ENCODE measurements at regions not wholly inside any gene's neighbourhood (a gene's known extent, or its start where the extent isn't known, plus 50 kb on each side); places are given as distances from the start of the nearest gene placed in this dataset.

- 83% methylated on average over 1 of the region's 1 CpG for WGBS (ENCODE audit: low lambda C conversion rate)
- POLR2A ChIA-PET: no interaction called here
Observed at GRCh38 chr3:117939425-117940027, 1095.1 kb downstream of the IGSF11 start.

More at GRCh38 chr3:117939425-117940027, 1095.1 kb downstream of the IGSF11 start:
- DNase-seq: no peak
- H3K4me2 ChIP-seq: no peak overlapping the region
- no peaks in the 10 kb centered on the region for H3K9me3 ChIP-seq
- no peaks in the 10 kb centered on the region for H3K27me3 ChIP-seq (ENCODE audit: insufficient read depth)
- H3K4me3 ChIP-seq (ENCODE audit: low read depth in 2 of 2, low read length in 1 of 2): no peak overlapping the region
- no peaks in the 10 kb centered on the region for H3F3A ChIP-seq (replicated peaks; ENCODE audit: insufficient read depth)
- no peaks in the 10 kb centered on the region for H4K20me1 ChIP-seq (ENCODE audit: insufficient read depth)
- H3K36me3 ChIP-seq (replicated peaks in 1 of 2; ENCODE audit: control insufficient read depth in 1 of 2, insufficient read depth in 2 of 2, low read length in 1 of 2): no peaks in the 10 kb centered on the region
- H3K9me2 ChIP-seq: no peaks in the 10 kb centered on the region
- no peak overlapping the region for H3K27ac ChIP-seq (ENCODE audit: low read depth in 2 of 2, low read length in 1 of 2)
- TF ChIP-seq YY1 (IDR thresholded peaks at IDR 0.05; ENCODE audit: low read depth): no peak
- TF ChIP-seq MXI1 (IDR thresholded peaks at IDR 0.05; ENCODE audit: low read depth, low read length): no peak
- TF ChIP-seq, protein P1, sequence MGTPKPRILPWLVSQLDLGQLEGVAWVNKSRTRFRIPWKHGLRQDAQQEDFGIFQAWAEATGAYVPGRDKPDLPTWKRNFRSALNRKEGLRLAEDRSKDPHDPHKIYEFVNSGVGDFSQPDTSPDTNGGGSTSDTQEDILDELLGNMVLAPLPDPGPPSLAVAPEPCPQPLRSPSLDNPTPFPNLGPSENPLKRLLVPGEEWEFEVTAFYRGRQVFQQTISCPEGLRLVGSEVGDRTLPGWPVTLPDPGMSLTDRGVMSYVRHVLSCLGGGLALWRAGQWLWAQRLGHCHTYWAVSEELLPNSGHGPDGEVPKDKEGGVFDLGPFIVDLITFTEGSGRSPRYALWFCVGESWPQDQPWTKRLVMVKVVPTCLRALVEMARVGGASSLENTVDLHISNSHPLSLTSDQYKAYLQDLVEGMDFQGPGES (IDR thresholded peaks at IDR 0.05; ENCODE audit: low read depth, low read length): no peak
- TF ChIP-seq GABPA (IDR thresholded peaks at IDR 0.05; ENCODE audit: low read depth): no peak
- TF ChIP-seq RXRA (IDR thresholded peaks at IDR 0.05; ENCODE audit: borderline replicate concordance, low read depth): no peak
- TF ChIP-seq USF2 (IDR thresholded peaks at IDR 0.05; ENCODE audit: borderline replicate concordance, low read depth, low read length): no peak
- TF ChIP-seq, protein P2, sequence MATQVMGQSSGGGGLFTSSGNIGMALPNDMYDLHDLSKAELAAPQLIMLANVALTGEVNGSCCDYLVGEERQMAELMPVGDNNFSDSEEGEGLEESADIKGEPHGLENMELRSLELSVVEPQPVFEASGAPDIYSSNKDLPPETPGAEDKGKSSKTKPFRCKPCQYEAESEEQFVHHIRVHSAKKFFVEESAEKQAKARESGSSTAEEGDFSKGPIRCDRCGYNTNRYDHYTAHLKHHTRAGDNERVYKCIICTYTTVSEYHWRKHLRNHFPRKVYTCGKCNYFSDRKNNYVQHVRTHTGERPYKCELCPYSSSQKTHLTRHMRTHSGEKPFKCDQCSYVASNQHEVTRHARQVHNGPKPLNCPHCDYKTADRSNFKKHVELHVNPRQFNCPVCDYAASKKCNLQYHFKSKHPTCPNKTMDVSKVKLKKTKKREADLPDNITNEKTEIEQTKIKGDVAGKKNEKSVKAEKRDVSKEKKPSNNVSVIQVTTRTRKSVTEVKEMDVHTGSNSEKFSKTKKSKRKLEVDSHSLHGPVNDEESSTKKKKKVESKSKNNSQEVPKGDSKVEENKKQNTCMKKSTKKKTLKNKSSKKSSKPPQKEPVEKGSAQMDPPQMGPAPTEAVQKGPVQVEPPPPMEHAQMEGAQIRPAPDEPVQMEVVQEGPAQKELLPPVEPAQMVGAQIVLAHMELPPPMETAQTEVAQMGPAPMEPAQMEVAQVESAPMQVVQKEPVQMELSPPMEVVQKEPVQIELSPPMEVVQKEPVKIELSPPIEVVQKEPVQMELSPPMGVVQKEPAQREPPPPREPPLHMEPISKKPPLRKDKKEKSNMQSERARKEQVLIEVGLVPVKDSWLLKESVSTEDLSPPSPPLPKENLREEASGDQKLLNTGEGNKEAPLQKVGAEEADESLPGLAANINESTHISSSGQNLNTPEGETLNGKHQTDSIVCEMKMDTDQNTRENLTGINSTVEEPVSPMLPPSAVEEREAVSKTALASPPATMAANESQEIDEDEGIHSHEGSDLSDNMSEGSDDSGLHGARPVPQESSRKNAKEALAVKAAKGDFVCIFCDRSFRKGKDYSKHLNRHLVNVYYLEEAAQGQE (IDR thresholded peaks at IDR 0.05; ENCODE audit: low read depth, low read length): no peak
- no peak for TF ChIP-seq EZH2phosphoT487 (IDR thresholded peaks at IDR 0.05; ENCODE audit: borderline replicate concordance, low read depth)
- no peak for TF ChIP-seq MEF2A (IDR thresholded peaks at IDR 0.05; ENCODE audit: borderline replicate concordance, low read depth)
- no peak for TF ChIP-seq FOSL2 (IDR thresholded peaks at IDR 0.05; ENCODE audit: borderline replicate concordance, low read depth)
- TF ChIP-seq FOXJ3 (CRISPR knock-in tag; IDR thresholded peaks at IDR 0.05): no peak
- no peak for TF ChIP-seq USF1 (IDR thresholded peaks at IDR 0.05; ENCODE audit: borderline replicate concordance, low read depth)
- no peak for TF ChIP-seq EP300 (IDR thresholded peaks at IDR 0.05; ENCODE audit: borderline replicate concordance in 1 of 2, low read depth in 1 of 2, low read length in 1 of 2)
- no peak for TF ChIP-seq NFIC (IDR thresholded peaks at IDR 0.05; ENCODE audit: borderline replicate concordance)
- H2AFZ ChIP-seq (ENCODE audit: low read depth): no peak overlapping the region
- H3K9ac ChIP-seq: no peak overlapping the region
- no peaks in the 10 kb centered on the region for H3K79me2 ChIP-seq (ENCODE audit: insufficient read depth)
- H3K4me1 ChIP-seq (ENCODE audit: control insufficient read depth in 1 of 2, insufficient read depth in 2 of 2, low read depth in 1 of 2, low read length in 1 of 2): no peaks in the 10 kb centered on the region
- CTCF ChIA-PET: interaction anchor here (1.2 kb wide), 1 partner anchor 58 kb away, joined by 3 read pairs; no protein-coding TSS in a partner anchor
